B cell (primary cell): ENCODE measurements at regions not wholly inside any gene's neighbourhood (a gene's known extent, or its start where the extent isn't known, plus 50 kb on each side); places are given as distances from the start of the nearest gene placed in this dataset.

ENCODE experiments used
- ATAC-seq: fragments of 200-7000 bp; cut with Tn5 transposase; one replicate; pipeline ENCODE4 v1.10.0; 2021; ENCODE audit warnings: low read depth, mild to moderate bottlenecking, moderate number of reproducible peaks, moderate library complexity
- CTCF ChIA-PET: fragments of 350-600 bp; sonication (Branson Sonifier 250); formaldehyde crosslinking; loops from one replicate; lab custom pipeline; 2021; ENCODE audit warnings: antibody characterized with exemption, inconsistent platforms; lab: Charles Lee
- POLR2A ChIA-PET: fragments of 350-600 bp; sonication (Branson Sonifier 250); formaldehyde crosslinking; loops from one replicate; lab custom pipeline; 2021; ENCODE audit warnings: antibody characterized with exemption; lab: Charles Lee
- DNase-seq: peaks from one replicate; pipeline ENCODE4 v3.0.0; 2013
- H2AFZ ChIP-seq: 2 replicates; pipeline ENCODE4 v1.6.1; 2012; ENCODE audit warnings: mild to moderate bottlenecking, low read depth, low read length; ENCODE audit not compliant: insufficient read depth, poor library complexity, severe bottlenecking
- H3K27ac ChIP-seq, 2 donors: 1 replicate in 1 of 2; 2 replicates in 1 of 2; pipeline ENCODE4 v1.5.1; 2012 to 2013; ENCODE audit warnings: low read length in 2 of 2, mild to moderate bottlenecking in 2 of 2, moderate library complexity in 1 of 2
- H3K27me3 ChIP-seq, 4 experiments: fragments of 200-600 bp in 1 of 4; sonication (generic) in 1 of 4; replicated peaks in 1 of 4; 1 replicate in 2 of 4; 2 replicates in 2 of 4; pipeline versions ENCODE4 v1.6.1 to v1.7.0; 2013 to 2016; ENCODE audit warnings: low read length in 3 of 4, mild to moderate bottlenecking in 2 of 4, mixed read lengths in 1 of 4, moderate library complexity in 1 of 4; ENCODE audit not compliant: insufficient read depth in 4 of 4, control insufficient read depth in 3 of 4; ENCODE audit errors: control extremely low read depth in 1 of 4
- H3K36me3 ChIP-seq, 2 experiments: replicated peaks in 1 of 2; 1 replicate in 1 of 2; 2 replicates in 1 of 2; pipeline versions ENCODE4 v1.6.1 to v1.7.1; 2013; ENCODE audit warnings: low read length in 1 of 2; ENCODE audit not compliant: insufficient read depth in 2 of 2, control insufficient read depth in 1 of 2; ENCODE audit errors: control extremely low read depth in 1 of 2, extremely low read depth in 1 of 2
- H3K4me1 ChIP-seq, 2 donors: fragments of 200-600 bp in 1 of 2; sonication (generic) in 1 of 2; 1 replicate in 1 of 2; 2 replicates in 1 of 2; pipeline versions ENCODE4 v1.5.1 to v1.6.1; 2013 to 2017; ENCODE audit warnings: low read length in 2 of 2; ENCODE audit not compliant: control insufficient read depth in 2 of 2, insufficient read depth in 2 of 2
- H3K4me2 ChIP-seq: replicated peaks from 2 replicates; pipeline ENCODE3; 2012; ENCODE audit warnings: mild to moderate bottlenecking, low read depth, low read length; ENCODE audit not compliant: poor library complexity, severe bottlenecking
- H3K4me3 ChIP-seq, 5 experiments: fragments of 200-600 bp in 1 of 5; sonication (generic) in 1 of 5; 1 replicate in 3 of 5; 2 replicates in 2 of 5; pipeline versions ENCODE4 v1.5.1 to v1.7.0; 2011 to 2016; ENCODE audit warnings: low read length in 4 of 5, mild to moderate bottlenecking in 4 of 5, low read depth in 2 of 5, control low read depth in 1 of 5, moderate library complexity in 1 of 5; ENCODE audit not compliant: insufficient read depth in 1 of 5; ENCODE audit errors: control extremely low read depth in 1 of 5, extremely low read depth in 1 of 5
- H3K79me2 ChIP-seq: fragments of 200-600 bp; sonication (generic); one replicate; pipeline ENCODE4 v1.6.0; 2016; ENCODE audit warnings: low read length; ENCODE audit not compliant: control insufficient read depth, insufficient read depth
- H3K9ac ChIP-seq: fragments of 200-600 bp; sonication (generic); 2 replicates; pipeline ENCODE4 v1.6.1; 2017; ENCODE audit warnings: mild to moderate bottlenecking, low read length, moderate library complexity
- H3K9me3 ChIP-seq, 3 donors: one replicate each; pipeline versions ENCODE4 v1.6.1 to v1.7.1; 2013; ENCODE audit warnings: low read length in 2 of 3; ENCODE audit not compliant: control insufficient read depth in 2 of 3, insufficient read depth in 1 of 3; ENCODE audit errors: control extremely low read depth in 1 of 3
- H4K20me1 ChIP-seq: 2 replicates; pipeline ENCODE4 v1.6.0; 2012; ENCODE audit warnings: mild to moderate bottlenecking, low read length; ENCODE audit not compliant: insufficient read depth, control insufficient read depth, poor library complexity, severe bottlenecking
- H3K27ac Mint-ChIP-seq: one replicate; pipeline ENCODE4 v1.8.0; 2021; ENCODE audit warnings: mixed read lengths
- H3K27me3 Mint-ChIP-seq: one replicate; pipeline ENCODE4 v1.8.0; 2021; ENCODE audit warnings: mixed read lengths
- H3K4me1 Mint-ChIP-seq: one replicate; pipeline ENCODE4 v1.8.0; 2021; ENCODE audit warnings: mixed read lengths
- H3K4me3 Mint-ChIP-seq: one replicate; pipeline ENCODE4 v1.8.0; 2021; ENCODE audit warnings: mixed read lengths
- H3K9me3 Mint-ChIP-seq: one replicate; pipeline ENCODE4 v1.8.0; 2022; ENCODE audit warnings: mixed read lengths; ENCODE audit not compliant: insufficient read depth
- EZH2 ChIP-seq: IDR thresholded peaks from 2 replicates; pipeline ENCODE4 v1.6.1; 2012; ENCODE audit warnings: borderline replicate concordance, low read depth, mild to moderate bottlenecking, moderate library complexity, low read length; ENCODE audit not compliant: insufficient read depth, poor library complexity, severe bottlenecking
- WGBS: methylation state at CpG from one replicate; pipeline ENCODE4 v1.1.5; 2013; ENCODE audit warnings: missing lambda C conversion rate; ENCODE audit not compliant: insufficient coverage; 5-methylcytosine and 5-hydroxymethylcytosine counted together
- intact Hi-C: fragments of 100-400 bp; cut with micrococcal nuclease; formaldehyde crosslinking; loops from one replicate; pipeline ENCODE4 v1.10.0; 2022
- TF ChIP-seq, protein P1 (sequence below): fragments of 200-600 bp; IDR thresholded peaks from one replicate; pipeline ENCODE4 v1.8.0; 2022; ENCODE audit warnings: antibody characterized with exemption, mild to moderate bottlenecking

GRCh38 chr2:4140281-4140970 is 437.1 kb downstream of the DCDC2C start:
- Mint-ChIP-seq H3K27ac (no peak overlapping the region), H3K9me3 (no peaks in the 10 kb centered on the region), H3K27me3 (no peaks in the 10 kb centered on the region), H3K4me3 (no peak overlapping the region), H3K4me1 (no peaks in the 10 kb centered on the region)
- H3K27me3 ChIP-seq: no peaks in the 10 kb centered on the region
- ChIA-PET CTCF (no interaction called here), POLR2A (no interaction called here)
- no peak overlapping the region for H3K4me3 ChIP-seq
- H3K9me3 ChIP-seq: peaks cover 0 to 4% (median under 1%) of the 10 kb centered on the region in 3 donors
- no peaks in the 10 kb centered on the region for H3K4me1 ChIP-seq
- DNase-seq (no peak), ATAC-seq (no peak)
- no peak overlapping the region for H2AFZ ChIP-seq
- no peak overlapping the region for H3K4me2 ChIP-seq
- H3K79me2 ChIP-seq: no peaks in the 10 kb centered on the region
- 95% methylated on average over 8 of the region's 9 CpGs for WGBS
- intact Hi-C loops: no loop called here
- TF ChIP-seq, protein P1, sequence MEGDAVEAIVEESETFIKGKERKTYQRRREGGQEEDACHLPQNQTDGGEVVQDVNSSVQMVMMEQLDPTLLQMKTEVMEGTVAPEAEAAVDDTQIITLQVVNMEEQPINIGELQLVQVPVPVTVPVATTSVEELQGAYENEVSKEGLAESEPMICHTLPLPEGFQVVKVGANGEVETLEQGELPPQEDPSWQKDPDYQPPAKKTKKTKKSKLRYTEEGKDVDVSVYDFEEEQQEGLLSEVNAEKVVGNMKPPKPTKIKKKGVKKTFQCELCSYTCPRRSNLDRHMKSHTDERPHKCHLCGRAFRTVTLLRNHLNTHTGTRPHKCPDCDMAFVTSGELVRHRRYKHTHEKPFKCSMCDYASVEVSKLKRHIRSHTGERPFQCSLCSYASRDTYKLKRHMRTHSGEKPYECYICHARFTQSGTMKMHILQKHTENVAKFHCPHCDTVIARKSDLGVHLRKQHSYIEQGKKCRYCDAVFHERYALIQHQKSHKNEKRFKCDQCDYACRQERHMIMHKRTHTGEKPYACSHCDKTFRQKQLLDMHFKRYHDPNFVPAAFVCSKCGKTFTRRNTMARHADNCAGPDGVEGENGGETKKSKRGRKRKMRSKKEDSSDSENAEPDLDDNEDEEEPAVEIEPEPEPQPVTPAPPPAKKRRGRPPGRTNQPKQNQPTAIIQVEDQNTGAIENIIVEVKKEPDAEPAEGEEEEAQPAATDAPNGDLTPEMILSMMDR: no peak
- no peak for TF ChIP-seq EZH2
- H3K27ac ChIP-seq: no peak overlapping the region
- H3K36me3 ChIP-seq: no peaks in the 10 kb centered on the region
- H3K9ac ChIP-seq: no peak overlapping the region
- H4K20me1 ChIP-seq: no peaks in the 10 kb centered on the region

- DNase-seq (no peak), ATAC-seq (no peak)
- H3K27ac ChIP-seq: no peak overlapping the region
- Mint-ChIP-seq H3K4me1 (no peaks in the 10 kb centered on the region), H3K27ac (no peak overlapping the region), H3K27me3 (no peaks in the 10 kb centered on the region), H3K9me3 (peaks cover 6% of the 10 kb centered on the region), H3K4me3 (no peak overlapping the region)
- no CpG with 5 or more reads among the region's 1 CpG for WGBS
- ChIA-PET POLR2A (no interaction called here), CTCF (no interaction called here)
- no peaks in the 10 kb centered on the region for H3K79me2 ChIP-seq
- H3K36me3 ChIP-seq: no peaks in the 10 kb centered on the region
- H3K4me3 ChIP-seq: no peak overlapping the region
- H3K9ac ChIP-seq: no peak overlapping the region
- no peaks in the 10 kb centered on the region for H3K27me3 ChIP-seq
- no peak overlapping the region for H2AFZ ChIP-seq
- TF ChIP-seq, protein P1: no peak
- no peak for TF ChIP-seq EZH2
- peaks cover 0 to 4% (median 1%) of the 10 kb centered on the region in 3 donors for H3K9me3 ChIP-seq
- no peak overlapping the region for H3K4me2 ChIP-seq
- H3K4me1 ChIP-seq: no peaks in the 10 kb centered on the region
- intact Hi-C loops: no loop called here
- H4K20me1 ChIP-seq: no peaks in the 10 kb centered on the region
These were observed 441.4 kb downstream of the DCDC2C start for GRCh38 chr2:4144731-4145130.
